Adrenal gland (tissue), 5 donors: ENCODE measurements at regions not wholly inside any gene's neighbourhood (a gene's known extent, or its start where the extent isn't known, plus 50 kb on each side); places are given as distances from the start of the nearest gene placed in this dataset.
"Not testable (repeated sequence)": the region's sequence is repeated elsewhere in the genome, so short reads cannot be mapped to it uniquely, and the experiment has no call there.

ENCODE experiments used
- CTCF ChIP-seq, 6 experiments: fragments of 450-650 bp in 4 of 6; fragments of 200-600 bp in 2 of 6; sonication (generic) in 1 of 6; IDR thresholded peaks; 1 replicate in 5 of 6; 2 replicates in 1 of 6; pipeline versions ENCODE4 v1.5.1 to v1.8.0; 2016 to 2021; ENCODE audit warnings: antibody characterized with exemption in 6 of 6, mild to moderate bottlenecking in 2 of 6, moderate library complexity in 1 of 6
- POLR2A ChIP-seq, 2 donors: fragments of 450-650 bp; IDR thresholded peaks; one replicate each; pipeline ENCODE4 v1.6.1; 2017; ENCODE audit warnings: antibody characterized with exemption in 2 of 2, mild to moderate bottlenecking in 2 of 2, moderate library complexity in 1 of 2
- donor health status: DM: no; HTN: no; CAD: no.

GRCh38 chr5:124611262-124611661 lies 135.2 kb downstream of the ZNF608 start:
- not testable (repeated sequence) for TF ChIP-seq CTCF, POLR2A (IDR thresholded peaks at IDR 0.05)
